GM23338 (cell line): ENCODE measurements at regions not wholly inside any gene's neighbourhood (a gene's known extent, or its start where the extent isn't known, plus 50 kb on each side); places are given as distances from the start of the nearest gene placed in this dataset.

ENCODE experiments used
- ATAC-seq: fragments of 200-7000 bp; cut with Tn5 transposase; 3 replicates; pipeline ENCODE4 v1.9.1; 2020
- DNase-seq: peaks from one replicate; pipeline ENCODE4 v3.0.0-alpha.2; 2015; ENCODE audit warnings: low spot score
- H2AFZ ChIP-seq: fragments of 200-600 bp; sonication (generic); 2 replicates; pipeline ENCODE4 v1.8.0; 2016; ENCODE audit warnings: antibody characterized with exemption, mild to moderate bottlenecking, moderate library complexity
- H3F3A ChIP-seq: fragments of 200-600 bp; sonication (generic); replicated peaks from 2 replicates; pipeline ENCODE4 v1.8.0; 2017; ENCODE audit warnings: antibody characterized with exemption, mixed run types, low read depth
- H3K27ac ChIP-seq: fragments of 200-600 bp; sonication (generic); 2 replicates; pipeline ENCODE4 v1.6.1; 2016; ENCODE audit warnings: low read depth
- H3K27me3 ChIP-seq: fragments of 200-600 bp; sonication (generic); 2 replicates; pipeline ENCODE4 v1.8.0; 2016; ENCODE audit warnings: mild to moderate bottlenecking, mixed run types, moderate library complexity; ENCODE audit not compliant: insufficient read depth
- H3K36me3 ChIP-seq: fragments of 200-600 bp; sonication (generic); 2 replicates; pipeline ENCODE4 v1.8.0; 2016; ENCODE audit warnings: mild to moderate bottlenecking; ENCODE audit not compliant: insufficient read depth
- H3K4me1 ChIP-seq: fragments of 200-600 bp; sonication (generic); 2 replicates; pipeline ENCODE4 v1.8.0; 2016; ENCODE audit warnings: mild to moderate bottlenecking, moderate library complexity; ENCODE audit not compliant: insufficient read depth
- H3K4me2 ChIP-seq: fragments of 200-600 bp; sonication (generic); 2 replicates; pipeline ENCODE4 v1.7.1; 2017; ENCODE audit warnings: mixed run types
- H3K4me3 ChIP-seq: fragments of 200-600 bp; sonication (generic); 2 replicates; pipeline ENCODE4 v1.6.1; 2016; ENCODE audit warnings: mixed run types
- H3K79me2 ChIP-seq: fragments of 200-600 bp; sonication (generic); replicated peaks from 2 replicates; pipeline ENCODE4 v1.8.0; 2017; ENCODE audit warnings: mild to moderate bottlenecking; ENCODE audit not compliant: insufficient read depth
- H3K9me2 ChIP-seq: fragments of 200-600 bp; sonication (generic); 2 replicates; pipeline ENCODE4 v1.8.0; 2017; ENCODE audit not compliant: insufficient read depth
- H4K20me1 ChIP-seq: fragments of 200-600 bp; sonication (generic); replicated peaks from 2 replicates; pipeline ENCODE4 v1.8.0; 2017; ENCODE audit warnings: mild to moderate bottlenecking; ENCODE audit not compliant: insufficient read depth
- H3K27ac Mint-ChIP-seq: 2 replicates; pipeline ENCODE4 v1.8.0; 2020; ENCODE audit warnings: inconsistent platforms, mild to moderate bottlenecking, moderate library complexity, mixed read lengths
- H3K27me3 Mint-ChIP-seq: 3 replicates; pipeline ENCODE4 v1.8.0; 2022; ENCODE audit warnings: low read depth, mild to moderate bottlenecking, moderate library complexity, mixed read lengths, inconsistent platforms; ENCODE audit not compliant: insufficient read depth, poor library complexity
- H3K36me3 Mint-ChIP-seq: 3 replicates; pipeline ENCODE4 v1.8.0; 2021; ENCODE audit warnings: low read depth, mild to moderate bottlenecking, inconsistent platforms, moderate library complexity, mixed read lengths
- H3K4me1 Mint-ChIP-seq: 3 replicates; pipeline ENCODE4 v1.8.0; 2020; ENCODE audit warnings: mild to moderate bottlenecking, inconsistent platforms, mixed read lengths
- H3K4me3 Mint-ChIP-seq: 3 replicates; pipeline ENCODE4 v1.8.0; 2021; ENCODE audit warnings: moderate library complexity, mild to moderate bottlenecking, inconsistent platforms, mixed read lengths
- H3K9me3 Mint-ChIP-seq: 3 replicates; pipeline ENCODE4 v1.8.0; 2020; ENCODE audit warnings: moderate library complexity, mild to moderate bottlenecking, inconsistent platforms, mixed read lengths
- CREB1 ChIP-seq: fragments of 250-450 bp; sonication (Bioruptor Pico); IDR thresholded peaks from 2 replicates; pipeline ENCODE4 v1.5.0; 2020; ENCODE audit warnings: low read depth, mild to moderate bottlenecking, moderate library complexity
- CTCF ChIP-seq, 2 experiments: fragments of 200-600 bp in 1 of 2; sonication (generic) in 1 of 2; conservative IDR thresholded peaks; 2 replicates each; pipeline versions ENCODE4 v1.5.1 to v1.6.1; 2016 to 2017; ENCODE audit warnings: antibody characterized with exemption in 2 of 2, low read depth in 2 of 2, mild to moderate bottlenecking in 2 of 2, moderate library complexity in 1 of 2
- ETS1 ChIP-seq: IDR thresholded peaks from 2 replicates; pipeline ENCODE4 v1.6.1; 2016; ENCODE audit warnings: antibody characterized with exemption
- EZH2 ChIP-seq: fragments of 200-600 bp; sonication (generic); IDR thresholded peaks from one replicate; pipeline ENCODE4 v1.8.0; 2017; ENCODE audit warnings: antibody characterized with exemption, mild to moderate bottlenecking, low read depth; ENCODE audit not compliant: unreplicated experiment
- EZH2phosphoT487 ChIP-seq: fragments of 200-600 bp; sonication (generic); IDR thresholded peaks from one replicate; pipeline ENCODE4 v1.8.1; 2018; ENCODE audit warnings: antibody characterized with exemption; ENCODE audit not compliant: unreplicated experiment
- JUNB ChIP-seq: IDR thresholded peaks from one replicate; pipeline ENCODE4 v1.6.1; 2016; ENCODE audit warnings: antibody characterized with exemption; ENCODE audit not compliant: unreplicated experiment
- NANOG ChIP-seq: IDR thresholded peaks from 2 replicates; pipeline ENCODE4 v1.6.1; 2016; ENCODE audit warnings: antibody characterized with exemption, borderline replicate concordance
- POLR2AphosphoS5 ChIP-seq: IDR thresholded peaks from 2 replicates; pipeline ENCODE4 v1.6.1; 2016; ENCODE audit warnings: antibody characterized with exemption, low read depth
- REST ChIP-seq: IDR thresholded peaks from one replicate; pipeline ENCODE4 v1.6.1; 2018; ENCODE audit warnings: antibody characterized with exemption; ENCODE audit not compliant: unreplicated experiment
- STAT1 ChIP-seq: IDR thresholded peaks from one replicate; pipeline ENCODE4 v1.6.1; 2016; ENCODE audit warnings: antibody characterized with exemption; ENCODE audit not compliant: unreplicated experiment
- ZNF114 ChIP-seq: fragments of 250-450 bp; sonication (Bioruptor Pico); IDR thresholded peaks from 2 replicates; pipeline ENCODE4 v1.5.0; 2020; ENCODE audit warnings: mild to moderate bottlenecking, moderate library complexity
- ZNF331 ChIP-seq: fragments of 250-450 bp; sonication (Bioruptor Pico); IDR thresholded peaks from 2 replicates; pipeline ENCODE4 v1.5.0; 2020; ENCODE audit warnings: low read depth, mild to moderate bottlenecking, moderate library complexity
- ZNF462 ChIP-seq: fragments of 250-450 bp; sonication (Bioruptor Pico); IDR thresholded peaks from 2 replicates; pipeline ENCODE4 v1.5.0; 2020; ENCODE audit warnings: mild to moderate bottlenecking, moderate library complexity

GRCh38 chr7:51640841-51641240 lies 324.2 kb upstream of the COBL start:
- Mint-ChIP-seq H3K36me3 (no peaks in the 10 kb centered on the region; the same call in 2 of the 3 replicates), H3K27ac (no peak overlapping the region), H3K4me3 (no peak overlapping the region), H3K9me3 (peaks cover under 1% of the 10 kb centered on the region; the same call in 2 of the 3 replicates), H3K27me3 (peaks cover 5% of the 10 kb centered on the region), H3K4me1 (peaks cover 7% of the 10 kb centered on the region; the same call in 2 of the 3 replicates)
- H3K4me2 ChIP-seq: no peak overlapping the region
- no peaks in the 10 kb centered on the region for H4K20me1 ChIP-seq
- H2AFZ ChIP-seq: no peak overlapping the region
- no peaks in the 10 kb centered on the region for H3F3A ChIP-seq
- DNase-seq (no peak), ATAC-seq (no peak)
- H3K9me2 ChIP-seq: peaks cover 16% of the 10 kb centered on the region
- no peaks in the 10 kb centered on the region for H3K4me1 ChIP-seq
- no peak overlapping the region for H3K27ac ChIP-seq
- H3K79me2 ChIP-seq: no peaks in the 10 kb centered on the region
- no peaks in the 10 kb centered on the region for H3K36me3 ChIP-seq
- TF ChIP-seq ZNF462 (no peak), NANOG (no peak), CTCF (conservative IDR thresholded peaks at IDR 0.05; ENCODE audit: low read depth in 2 of 2) (no peak), CREB1 (CRISPR knock-in tag) (no peak), JUNB (no peak), REST (no peak), ZNF331 (CRISPR knock-in tag) (no peak), POLR2AphosphoS5 (no peak), ETS1 (no peak), ZNF114 (CRISPR knock-in tag) (no peak), STAT1 (no peak), EZH2 (no peak), EZH2phosphoT487 (no peak)
- H3K27me3 ChIP-seq: no peaks in the 10 kb centered on the region
- H3K4me3 ChIP-seq: no peak overlapping the region
